Neural progenitor cell (in vitro differentiated cells): ENCODE measurements at regions not wholly inside any gene's neighbourhood (a gene's known extent, or its start where the extent isn't known, plus 50 kb on each side); places are given as distances from the start of the nearest gene placed in this dataset.

Experiments used
- DNase-seq: peaks from one replicate; pipeline ENCODE4 v3.0.0-alpha.2; 2016; ENCODE audit warnings: low spot score
- H2AFZ ChIP-seq: fragments of 200-600 bp; sonication (generic); replicated peaks from 2 replicates; pipeline ENCODE4 v1.6.1; 2016; ENCODE audit warnings: antibody characterized with exemption
- H3F3A ChIP-seq: fragments of 200-600 bp; sonication (generic); 2 replicates; pipeline ENCODE4 v1.6.1; 2016; ENCODE audit warnings: antibody characterized with exemption, low read depth
- H3K27ac ChIP-seq: fragments of 200-600 bp; sonication (generic); 2 replicates; pipeline ENCODE4 v1.5.1; 2016; ENCODE audit warnings: mild to moderate bottlenecking
- H3K27me3 ChIP-seq: fragments of 200-600 bp; sonication (generic); 2 replicates; pipeline ENCODE4 v1.6.1; 2016; ENCODE audit warnings: mild to moderate bottlenecking, moderate library complexity
- H3K36me3 ChIP-seq: fragments of 200-600 bp; sonication (generic); 2 replicates; pipeline ENCODE4 v1.5.1; 2016
- H3K4me1 ChIP-seq: fragments of 200-600 bp; sonication (generic); 2 replicates; pipeline ENCODE4 v1.6.1; 2016; ENCODE audit warnings: mixed run types
- H3K4me2 ChIP-seq: fragments of 200-600 bp; sonication (generic); 2 replicates; pipeline ENCODE4 v1.6.1; 2016
- H3K4me3 ChIP-seq: fragments of 200-600 bp; sonication (generic); 2 replicates; pipeline ENCODE4 v1.5.1; 2016
- H3K79me2 ChIP-seq: fragments of 200-600 bp; sonication (generic); 2 replicates; pipeline ENCODE4 v1.6.1; 2016; ENCODE audit warnings: low read depth
- H3K9ac ChIP-seq: fragments of 200-600 bp; sonication (generic); 2 replicates; pipeline ENCODE4 v1.6.1; 2016
- H3K9me3 ChIP-seq: fragments of 200-600 bp; sonication (generic); 2 replicates; pipeline ENCODE4 v1.5.1; 2016; ENCODE audit warnings: low read depth
- H4K20me1 ChIP-seq: fragments of 200-600 bp; sonication (generic); 2 replicates; pipeline ENCODE4 v1.6.1; 2016; ENCODE audit warnings: low read depth
- H3K27ac Mint-ChIP-seq: 3 replicates; pipeline ENCODE4 v1.8.0; 2021; ENCODE audit warnings: mixed read lengths
- H3K27me3 Mint-ChIP-seq: 2 replicates; pipeline ENCODE4 v1.8.0; 2022; ENCODE audit warnings: low read depth, mild to moderate bottlenecking, inconsistent platforms, moderate library complexity, mixed read lengths; ENCODE audit not compliant: insufficient read depth
- H3K36me3 Mint-ChIP-seq: 3 replicates; pipeline ENCODE4 v1.8.0; 2021; ENCODE audit warnings: mixed read lengths
- H3K4me1 Mint-ChIP-seq: 3 replicates; pipeline ENCODE4 v1.8.0; 2021; ENCODE audit warnings: mixed read lengths
- H3K4me3 Mint-ChIP-seq: 3 replicates; pipeline ENCODE4 v1.8.0; 2021; ENCODE audit warnings: mild to moderate bottlenecking, moderate library complexity, mixed read lengths
- H3K9me3 Mint-ChIP-seq: 3 replicates; pipeline ENCODE4 v1.8.0; 2020; ENCODE audit warnings: mixed read lengths
- EZH2 ChIP-seq: fragments of 200-600 bp; sonication (generic); IDR thresholded peaks from 2 replicates; pipeline ENCODE4 v1.6.1; 2017; ENCODE audit warnings: antibody characterized with exemption, mild to moderate bottlenecking, moderate library complexity
- EZH2phosphoT487 ChIP-seq: fragments of 200-600 bp; sonication (generic); IDR thresholded peaks from 2 replicates; pipeline ENCODE4 v1.6.1; 2017; ENCODE audit warnings: antibody characterized with exemption
- TF ChIP-seq, protein P1 (sequence below): fragments of 200-600 bp; sonication (generic); IDR thresholded peaks from 2 replicates; pipeline ENCODE4 v1.5.1; 2017; ENCODE audit warnings: antibody characterized with exemption, mild to moderate bottlenecking

DNA sequence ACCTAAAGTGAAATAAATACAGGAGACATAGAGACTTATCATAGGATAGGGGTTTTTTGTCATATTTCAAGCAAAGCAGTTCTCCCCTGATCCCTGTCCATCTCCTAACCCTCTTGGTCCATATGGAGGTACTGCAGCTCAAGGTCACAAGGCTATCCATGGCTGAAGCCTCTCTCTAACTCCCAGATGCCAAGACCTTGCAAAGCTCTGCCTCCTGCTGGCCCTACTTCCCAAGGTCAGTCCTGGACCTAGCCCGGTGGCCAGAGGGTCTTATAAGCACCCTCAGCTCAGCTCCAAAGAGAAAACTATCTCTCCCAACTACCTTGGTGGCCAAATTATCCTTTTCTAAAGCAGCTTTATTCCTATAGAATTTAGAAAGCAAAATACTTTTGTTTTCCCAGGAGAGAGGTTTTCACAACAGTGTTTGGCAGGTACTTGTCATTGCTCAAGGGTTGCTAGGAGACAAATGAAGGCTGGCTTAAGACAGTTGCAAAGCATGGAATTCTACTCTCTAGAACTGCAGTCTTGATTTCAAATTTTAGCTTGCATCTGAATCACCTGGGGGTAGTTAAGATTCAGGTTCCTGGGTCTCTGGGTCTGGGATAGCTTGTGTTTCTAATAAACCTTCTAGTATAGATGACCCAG is 121.5 kb downstream of the XCL2 start:
- Histone ChIP-seq H3K4me2 (no peak overlapping the region), H4K20me1 (no peaks in the 10 kb centered on the region), H3K9ac (no peak overlapping the region), H3K4me3 (no peak overlapping the region), H3K36me3 (no peaks in the 10 kb centered on the region), H3K9me3 (no peaks in the 10 kb centered on the region), H3K4me1 (no peaks in the 10 kb centered on the region), H3K27me3 (no peaks in the 10 kb centered on the region), H3K27ac (no peak overlapping the region), H3F3A (no peaks in the 10 kb centered on the region), H2AFZ (no peak overlapping the region), H3K79me2 (no peaks in the 10 kb centered on the region)
- no peak overlapping the region for H3K27ac Mint-ChIP-seq
- DNase-seq: no peak
- no peaks in the 10 kb centered on the region for H3K27me3 Mint-ChIP-seq
- TF ChIP-seq, protein P1, sequence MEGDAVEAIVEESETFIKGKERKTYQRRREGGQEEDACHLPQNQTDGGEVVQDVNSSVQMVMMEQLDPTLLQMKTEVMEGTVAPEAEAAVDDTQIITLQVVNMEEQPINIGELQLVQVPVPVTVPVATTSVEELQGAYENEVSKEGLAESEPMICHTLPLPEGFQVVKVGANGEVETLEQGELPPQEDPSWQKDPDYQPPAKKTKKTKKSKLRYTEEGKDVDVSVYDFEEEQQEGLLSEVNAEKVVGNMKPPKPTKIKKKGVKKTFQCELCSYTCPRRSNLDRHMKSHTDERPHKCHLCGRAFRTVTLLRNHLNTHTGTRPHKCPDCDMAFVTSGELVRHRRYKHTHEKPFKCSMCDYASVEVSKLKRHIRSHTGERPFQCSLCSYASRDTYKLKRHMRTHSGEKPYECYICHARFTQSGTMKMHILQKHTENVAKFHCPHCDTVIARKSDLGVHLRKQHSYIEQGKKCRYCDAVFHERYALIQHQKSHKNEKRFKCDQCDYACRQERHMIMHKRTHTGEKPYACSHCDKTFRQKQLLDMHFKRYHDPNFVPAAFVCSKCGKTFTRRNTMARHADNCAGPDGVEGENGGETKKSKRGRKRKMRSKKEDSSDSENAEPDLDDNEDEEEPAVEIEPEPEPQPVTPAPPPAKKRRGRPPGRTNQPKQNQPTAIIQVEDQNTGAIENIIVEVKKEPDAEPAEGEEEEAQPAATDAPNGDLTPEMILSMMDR: no peak
- TF ChIP-seq EZH2 (no peak), EZH2phosphoT487 (no peak)
- H3K4me3 Mint-ChIP-seq: no peak overlapping the region
- H3K36me3 Mint-ChIP-seq: no peaks in the 10 kb centered on the region
- no peaks in the 10 kb centered on the region for H3K4me1 Mint-ChIP-seq
- H3K9me3 Mint-ChIP-seq: no peaks in the 10 kb centered on the region

DNA sequence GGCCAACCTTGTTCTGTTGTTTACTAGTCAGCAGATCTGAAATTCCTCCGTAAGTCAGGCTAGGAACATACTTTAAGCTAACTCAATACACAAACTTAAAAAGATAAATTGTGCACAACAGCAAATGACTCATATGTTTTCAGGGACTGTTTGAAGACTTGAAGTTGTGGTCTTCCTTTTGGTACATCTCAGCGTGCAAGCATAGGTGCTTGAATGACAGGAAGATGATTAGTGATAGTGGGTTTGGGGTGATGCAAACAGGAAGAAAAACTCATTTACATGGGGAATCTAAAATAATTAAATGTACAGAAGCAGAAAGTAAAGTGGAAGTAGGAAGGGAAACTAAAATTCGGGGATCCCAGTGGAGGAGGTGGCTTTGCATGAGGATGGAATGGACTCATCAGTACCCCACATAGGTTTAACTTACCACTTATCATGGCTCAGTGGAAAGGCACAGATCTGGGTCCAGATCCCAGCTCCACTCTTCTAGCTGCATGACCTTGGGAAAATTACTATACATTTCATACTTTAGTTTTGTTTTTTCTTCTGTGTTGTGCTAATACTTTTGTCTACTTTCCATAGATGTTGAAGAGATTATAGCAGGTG is 122.3 kb downstream of the XCL2 start:
- H3K9me3 Mint-ChIP-seq: no peaks in the 10 kb centered on the region
- H2AFZ ChIP-seq: no peak overlapping the region
- H3K9ac ChIP-seq: no peak overlapping the region
- no peaks in the 10 kb centered on the region for H3K27me3 Mint-ChIP-seq
- H3K27ac Mint-ChIP-seq: no peak overlapping the region
- H3K36me3 ChIP-seq: no peaks in the 10 kb centered on the region
- no peak overlapping the region for H3K4me3 ChIP-seq
- H3K4me1 Mint-ChIP-seq: no peaks in the 10 kb centered on the region
- no peaks in the 10 kb centered on the region for H3F3A ChIP-seq
- DNase-seq: no peak
- no peak overlapping the region for H3K27ac ChIP-seq
- no peaks in the 10 kb centered on the region for H3K79me2 ChIP-seq
- H3K4me1 ChIP-seq: no peaks in the 10 kb centered on the region
- H3K27me3 ChIP-seq: no peaks in the 10 kb centered on the region
- H3K9me3 ChIP-seq: no peaks in the 10 kb centered on the region
- H3K4me3 Mint-ChIP-seq: no peak overlapping the region
- H3K4me2 ChIP-seq: no peak overlapping the region
- H4K20me1 ChIP-seq: no peaks in the 10 kb centered on the region
- H3K36me3 Mint-ChIP-seq: no peaks in the 10 kb centered on the region
- TF ChIP-seq EZH2phosphoT487: no peak
- no peak for TF ChIP-seq EZH2
- TF ChIP-seq, protein P1: no peak

DNA sequence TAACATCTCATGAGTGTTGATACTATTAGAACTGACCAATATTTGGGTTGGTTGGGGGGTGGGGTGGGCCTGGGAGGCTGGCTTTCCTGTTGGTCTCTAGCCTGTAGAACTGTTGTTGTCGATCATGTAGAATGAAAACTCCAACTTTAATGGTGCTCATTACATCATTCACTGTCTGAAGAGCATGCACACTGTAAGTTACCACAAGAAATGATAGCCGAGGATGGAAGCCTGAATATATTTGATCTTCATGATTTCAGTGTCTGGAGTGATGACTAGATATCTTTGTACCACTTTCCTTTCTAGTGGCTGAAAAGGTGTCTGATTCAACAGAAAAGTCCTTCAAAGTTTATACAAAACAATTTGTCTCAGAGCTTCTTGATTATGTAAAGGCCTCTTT is 123.6 kb downstream of the XCL2 start:
- H3K4me1 Mint-ChIP-seq: no peaks in the 10 kb centered on the region
- no peaks in the 10 kb centered on the region for H3K4me1 ChIP-seq
- TF ChIP-seq EZH2 (no peak), EZH2phosphoT487 (no peak)
- TF ChIP-seq, protein P1: no peak
- H3K9me3 ChIP-seq: no peaks in the 10 kb centered on the region
- H3K79me2 ChIP-seq: no peaks in the 10 kb centered on the region
- H3K27me3 Mint-ChIP-seq: no peaks in the 10 kb centered on the region
- DNase-seq: no peak
- no peaks in the 10 kb centered on the region for H3K9me3 Mint-ChIP-seq
- H3K27ac Mint-ChIP-seq: no peak overlapping the region
- H4K20me1 ChIP-seq: no peaks in the 10 kb centered on the region
- H3K4me3 ChIP-seq: no peak overlapping the region
- H3K4me2 ChIP-seq: no peak overlapping the region
- H3K36me3 Mint-ChIP-seq: no peaks in the 10 kb centered on the region
- H3K27me3 ChIP-seq: no peaks in the 10 kb centered on the region
- no peak overlapping the region for H3K9ac ChIP-seq
- no peaks in the 10 kb centered on the region for H3K36me3 ChIP-seq
- no peak overlapping the region for H2AFZ ChIP-seq
- no peak overlapping the region for H3K4me3 Mint-ChIP-seq
- no peaks in the 10 kb centered on the region for H3F3A ChIP-seq
- no peak overlapping the region for H3K27ac ChIP-seq
